OCI-LY3 (cell line): ENCODE measurements at regions not wholly inside any gene's neighbourhood (a gene's known extent, or its start where the extent isn't known, plus 50 kb on each side); places are given as distances from the start of the nearest gene placed in this dataset.

Source experiments
- H2AFZ ChIP-seq: fragments of 200-600, 300-600 bp; shearing (Covaris generic); 2 replicates; pipeline ENCODE4 v1.6.0; 2014; ENCODE audit warnings: antibody characterized with exemption, low read depth, low read length
- H3K27ac ChIP-seq: fragments of 200-600, 300-600 bp; sonication (generic); 2 replicates; pipeline ENCODE4 v1.5.1; 2014; ENCODE audit warnings: mild to moderate bottlenecking, low read length, moderate library complexity, mixed read lengths
- H3K27me3 ChIP-seq: fragments of 200-600, 300-600 bp; sonication (generic); 2 replicates; pipeline ENCODE4 v1.6.1; 2014; ENCODE audit warnings: low read depth, low read length, mixed read lengths
- H3K36me3 ChIP-seq: fragments of 200-600, 300-600 bp; sonication (generic); replicated peaks from 2 replicates; pipeline ENCODE3; 2014; ENCODE audit warnings: low read depth, low read length, mixed read lengths
- H3K4me1 ChIP-seq: fragments of 300-600, 200-600 bp; sonication (generic); 2 replicates; pipeline ENCODE4 v1.6.1; 2014; ENCODE audit warnings: low read length, mixed read lengths
- H3K4me2 ChIP-seq: fragments of 200-600, 300-600 bp; sonication (generic); 2 replicates; pipeline ENCODE4 v1.6.1; 2014; ENCODE audit warnings: low read length, mixed read lengths
- H3K4me3 ChIP-seq: fragments of 300-600, 200-600 bp; sonication (generic); 2 replicates; pipeline ENCODE4 v1.5.1; 2014; ENCODE audit warnings: antibody characterized with exemption, mild to moderate bottlenecking, low read length, moderate library complexity
- H3K79me2 ChIP-seq: fragments of 300-600, 200-600 bp; shearing (Covaris generic); 2 replicates; pipeline ENCODE4 v1.6.1; 2014; ENCODE audit warnings: mild to moderate bottlenecking, low read length, mixed read lengths
- H3K9ac ChIP-seq: fragments of 300-600, 200-600 bp; shearing (Covaris generic); 2 replicates; pipeline ENCODE4 v1.6.0; 2014; ENCODE audit warnings: mild to moderate bottlenecking, low read length, moderate library complexity
- H3K9me3 ChIP-seq: fragments of 200-600, 300-600 bp; shearing (Covaris generic); 2 replicates; pipeline ENCODE4 v1.6.1; 2014; ENCODE audit warnings: low read length, mixed read lengths; ENCODE audit not compliant: insufficient read depth
- H4K20me1 ChIP-seq: fragments of 200-600, 300-600 bp; sonication (generic); 2 replicates; pipeline ENCODE4 v1.6.1; 2016; ENCODE audit warnings: low read length, mixed read lengths; ENCODE audit not compliant: insufficient read depth
- EZH2phosphoT487 ChIP-seq: fragments of 200-600 bp; shearing (Covaris generic); IDR thresholded peaks from 2 replicates; pipeline ENCODE4 v1.6.1; 2018; ENCODE audit warnings: antibody characterized with exemption, mixed run types, low read depth
- TF ChIP-seq, protein P1 (sequence below): fragments of 200-600, 300-600 bp; sonication (generic); IDR thresholded peaks from 2 replicates; pipeline ENCODE4 v1.5.1; 2014; ENCODE audit warnings: antibody characterized with exemption, low read length, low read depth

GRCh38 chr18:38972571-38972970 is 1407.0 kb upstream of the CELF4 start:
- H3K4me1 ChIP-seq = no peaks in the 10 kb centered on the region
- no peaks in the 10 kb centered on the region for H3K27me3 ChIP-seq
- H2AFZ ChIP-seq = no peak overlapping the region
- H3K9ac ChIP-seq = no peak overlapping the region
- no peaks in the 10 kb centered on the region for H3K79me2 ChIP-seq
- no peaks in the 10 kb centered on the region for H4K20me1 ChIP-seq
- no peak for TF ChIP-seq EZH2phosphoT487
- TF ChIP-seq, protein P1, sequence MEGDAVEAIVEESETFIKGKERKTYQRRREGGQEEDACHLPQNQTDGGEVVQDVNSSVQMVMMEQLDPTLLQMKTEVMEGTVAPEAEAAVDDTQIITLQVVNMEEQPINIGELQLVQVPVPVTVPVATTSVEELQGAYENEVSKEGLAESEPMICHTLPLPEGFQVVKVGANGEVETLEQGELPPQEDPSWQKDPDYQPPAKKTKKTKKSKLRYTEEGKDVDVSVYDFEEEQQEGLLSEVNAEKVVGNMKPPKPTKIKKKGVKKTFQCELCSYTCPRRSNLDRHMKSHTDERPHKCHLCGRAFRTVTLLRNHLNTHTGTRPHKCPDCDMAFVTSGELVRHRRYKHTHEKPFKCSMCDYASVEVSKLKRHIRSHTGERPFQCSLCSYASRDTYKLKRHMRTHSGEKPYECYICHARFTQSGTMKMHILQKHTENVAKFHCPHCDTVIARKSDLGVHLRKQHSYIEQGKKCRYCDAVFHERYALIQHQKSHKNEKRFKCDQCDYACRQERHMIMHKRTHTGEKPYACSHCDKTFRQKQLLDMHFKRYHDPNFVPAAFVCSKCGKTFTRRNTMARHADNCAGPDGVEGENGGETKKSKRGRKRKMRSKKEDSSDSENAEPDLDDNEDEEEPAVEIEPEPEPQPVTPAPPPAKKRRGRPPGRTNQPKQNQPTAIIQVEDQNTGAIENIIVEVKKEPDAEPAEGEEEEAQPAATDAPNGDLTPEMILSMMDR = no peak
- no peak overlapping the region for H3K27ac ChIP-seq
- no peak overlapping the region for H3K4me3 ChIP-seq
- H3K36me3 ChIP-seq = no peaks in the 10 kb centered on the region
- no peak overlapping the region for H3K4me2 ChIP-seq
- no peaks in the 10 kb centered on the region for H3K9me3 ChIP-seq

- H3K4me3 ChIP-seq = no peak overlapping the region
- H3K27me3 ChIP-seq = no peaks in the 10 kb centered on the region
- no peaks in the 10 kb centered on the region for H3K4me1 ChIP-seq
- H3K27ac ChIP-seq = no peak overlapping the region
- H3K9me3 ChIP-seq = no peaks in the 10 kb centered on the region
- no peaks in the 10 kb centered on the region for H3K79me2 ChIP-seq
- no peaks in the 10 kb centered on the region for H3K36me3 ChIP-seq
- TF ChIP-seq, protein P1 = no peak
- TF ChIP-seq EZH2phosphoT487 = no peak
- no peak overlapping the region for H3K4me2 ChIP-seq
- no peaks in the 10 kb centered on the region for H4K20me1 ChIP-seq
- H2AFZ ChIP-seq = peak overlapping the region; percentile 39; the same call in 1 of the 2 replicates
- no peak overlapping the region for H3K9ac ChIP-seq
Observed at GRCh38 chr18:38971881-38972280, 1406.3 kb upstream of the CELF4 start.

GRCh38 chr18:38966841-38967240 is 1401.2 kb upstream of the CELF4 start:
- Histone ChIP-seq H3K4me1 (no peaks in the 10 kb centered on the region), H3K9me3 (no peaks in the 10 kb centered on the region), H3K79me2 (no peaks in the 10 kb centered on the region), H4K20me1 (no peaks in the 10 kb centered on the region), H3K9ac (no peak overlapping the region), H3K27me3 (no peaks in the 10 kb centered on the region), H3K36me3 (no peaks in the 10 kb centered on the region), H3K4me3 (no peak overlapping the region), H2AFZ (no peak overlapping the region), H3K27ac (no peak overlapping the region), H3K4me2 (no peak overlapping the region)
- no peak for TF ChIP-seq EZH2phosphoT487
- TF ChIP-seq, protein P1 = no peak

GRCh38 chr18:38963943-38964660 is 1398.5 kb upstream of the CELF4 start:
- H3K79me2 ChIP-seq = no peaks in the 10 kb centered on the region

More at GRCh38 chr18:38963943-38964660, 1398.5 kb upstream of the CELF4 start:
- Histone ChIP-seq H3K4me1 (no peaks in the 10 kb centered on the region), H3K27ac (no peak overlapping the region), H3K9me3 (no peaks in the 10 kb centered on the region), H3K4me3 (no peak overlapping the region), H3K4me2 (no peak overlapping the region), H3K36me3 (peaks cover 3% of the 10 kb centered on the region), H3K9ac (no peak overlapping the region), H3K27me3 (no peaks in the 10 kb centered on the region), H2AFZ (no peak overlapping the region), H4K20me1 (no peaks in the 10 kb centered on the region)
- TF ChIP-seq, protein P1 = no peak
- no peak for TF ChIP-seq EZH2phosphoT487
